HepG2 (cell line): ENCODE measurements at regions not wholly inside any gene's neighbourhood (a gene's known extent, or its start where the extent isn't known, plus 50 kb on each side); places are given as distances from the start of the nearest gene placed in this dataset.
"Not testable (repeated sequence)": the region's sequence is repeated elsewhere in the genome, so short reads cannot be mapped to it uniquely, and the experiment has no call there.

Experiments used
- MIXL1 ChIP-seq: IDR thresholded peaks from 2 replicates; pipeline ENCODE4 v1.6.1; 2016
- THAP9 ChIP-seq: sonication (generic); formaldehyde crosslinking; IDR thresholded peaks from 2 replicates; pipeline ENCODE4; 2020; ENCODE audit warnings: missing genetic modification reagents, mild to moderate bottlenecking, borderline replicate concordance

DNA sequence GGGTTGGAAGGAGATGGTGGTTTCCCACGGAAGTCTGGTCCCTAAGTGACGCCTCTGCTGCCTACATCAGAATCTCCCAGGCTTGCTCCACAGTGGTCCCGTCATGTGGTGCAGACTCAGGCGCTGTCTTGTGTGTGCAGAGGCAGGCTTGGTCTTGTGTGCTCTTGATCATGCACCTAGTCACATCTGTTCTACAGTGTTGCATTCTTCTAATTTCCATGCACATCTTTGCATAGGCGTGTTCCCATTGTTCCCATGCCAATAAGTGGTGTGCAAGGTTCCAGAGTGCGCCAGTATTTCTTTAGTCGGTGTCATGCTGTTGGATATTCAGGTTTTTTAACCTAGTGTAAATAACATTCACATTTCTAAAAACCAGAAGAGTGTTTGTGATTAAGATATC lies 195.8 kb downstream of the LMLN start:
- TF ChIP-seq MIXL1; THAP9 (CRISPR knock-in tag): not testable (repeated sequence)
